Kidney capillary endothelial cell (primary cell): ENCODE measurements at regions not wholly inside any gene's neighbourhood (a gene's known extent, or its start where the extent isn't known, plus 50 kb on each side); places are given as distances from the start of the nearest gene placed in this dataset.
"Not testable (repeated sequence)": the region's sequence is repeated elsewhere in the genome, so short reads cannot be mapped to it uniquely, and the experiment has no call there.

ENCODE experiments used
- DNase-seq: peaks from one replicate; pipeline ENCODE4 v3.0.0-alpha.2; 2018; ENCODE audit warnings: low spot score

DNA sequence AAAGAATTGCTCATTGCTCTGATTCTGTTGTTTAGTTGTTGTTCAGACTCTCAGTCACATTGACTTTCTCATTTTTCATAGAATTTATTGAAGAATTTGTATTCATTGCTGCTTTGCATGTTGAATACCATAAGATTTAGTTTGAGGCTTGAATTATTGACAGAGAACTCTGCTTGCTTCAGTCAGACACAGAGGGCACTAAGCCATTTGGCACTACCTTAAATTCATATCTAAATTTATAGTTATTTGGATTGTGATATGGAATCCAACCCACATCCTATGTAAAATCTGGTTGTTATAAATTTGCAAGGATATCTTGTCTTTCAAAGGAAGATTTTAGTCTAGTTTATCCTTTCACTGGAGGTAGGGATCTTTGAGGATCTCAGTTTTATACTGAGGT lies 1748.6 kb downstream of the BRINP3 start:
- DNase-seq: no peak

GRCh38 chr1:188735567-188735966 lies 1742.1 kb downstream of the BRINP3 start:
- DNase-seq: no peak

DNA sequence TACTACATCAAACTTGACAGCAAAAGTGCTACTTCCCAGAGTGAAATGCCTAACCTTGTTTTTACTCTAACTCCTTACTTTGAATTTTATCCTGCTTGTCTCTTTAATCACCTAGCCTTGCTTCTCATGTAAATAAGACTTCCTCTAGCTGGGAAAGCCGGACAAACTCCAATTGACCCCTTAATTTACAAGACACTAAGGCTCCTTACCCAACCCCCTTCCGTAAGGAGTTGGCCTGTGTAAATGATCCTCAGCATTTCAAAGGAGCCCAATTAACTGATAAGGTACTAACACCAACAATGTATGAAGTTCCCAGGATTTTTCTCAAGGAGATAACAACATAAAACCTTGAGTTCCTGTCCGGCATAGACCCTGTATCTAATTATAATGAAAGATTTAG lies 1728.4 kb downstream of the BRINP3 start:
- DNase-seq: not testable (repeated sequence)

GRCh38 chr1:188752027-188752426 lies 1725.6 kb downstream of the BRINP3 start:
- not testable (repeated sequence) for DNase-seq

- DNase-seq: not testable (repeated sequence)
These were observed 1719.9 kb downstream of the BRINP3 start for GRCh38 chr1:188757747-188758146.

DNA sequence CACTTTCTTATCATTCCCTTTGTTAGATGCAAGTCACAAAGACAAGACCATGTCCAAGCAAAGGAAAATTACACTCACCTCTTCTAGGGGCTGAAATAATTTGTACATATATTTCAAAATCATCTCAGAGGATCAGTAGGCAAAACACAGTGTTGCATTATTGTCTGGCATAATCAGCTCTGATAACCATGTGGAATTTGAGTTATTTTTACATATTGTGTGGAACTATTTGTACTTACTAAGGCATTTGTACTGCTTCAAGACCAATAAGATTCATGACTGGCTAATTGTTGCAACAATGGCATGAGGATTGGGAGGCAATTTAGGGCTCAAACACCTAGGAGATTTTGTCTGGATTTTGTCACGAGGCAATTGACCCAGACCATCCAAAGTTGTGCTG lies 1716.4 kb downstream of the BRINP3 start:
- no peak for DNase-seq

- no peak for DNase-seq
These were observed 1715.4 kb downstream of the BRINP3 start for GRCh38 chr1:188762166-188762743.

- no peak for DNase-seq
These were observed 1714.1 kb downstream of the BRINP3 start for GRCh38 chr1:188763541-188763940.

- no peak for DNase-seq
These were observed 1708.5 kb downstream of the BRINP3 start for GRCh38 chr1:188769181-188769580.

DNA sequence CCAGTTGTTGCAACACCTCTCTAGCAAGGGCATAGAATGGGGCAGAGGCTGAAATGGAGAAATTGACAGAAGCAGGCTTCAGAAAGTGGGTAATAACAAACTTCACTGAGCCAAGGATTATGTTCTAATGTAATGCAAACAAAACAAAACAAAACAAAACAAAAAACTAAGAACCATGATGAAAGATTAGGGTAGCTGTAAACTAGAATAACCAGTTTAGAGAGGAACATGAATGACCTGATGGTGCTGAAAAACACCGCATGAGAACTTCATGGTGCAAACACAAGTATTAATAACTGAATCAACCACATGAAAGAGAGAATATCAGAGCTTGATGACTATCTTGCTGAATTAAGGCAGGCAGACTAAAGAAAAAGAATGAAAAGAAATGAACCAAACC lies 1707.7 kb downstream of the BRINP3 start:
- no peak for DNase-seq

- DNase-seq: no peak
These were observed 1699.1 kb downstream of the BRINP3 start for GRCh38 chr1:188778578-188778977.

GRCh38 chr1:188782220-188782841 lies 1695.3 kb downstream of the BRINP3 start:
- peak; percentile 17 for DNase-seq

- no peak for DNase-seq
These were observed 1682.7 kb downstream of the BRINP3 start for GRCh38 chr1:188794969-188795368.

DNA sequence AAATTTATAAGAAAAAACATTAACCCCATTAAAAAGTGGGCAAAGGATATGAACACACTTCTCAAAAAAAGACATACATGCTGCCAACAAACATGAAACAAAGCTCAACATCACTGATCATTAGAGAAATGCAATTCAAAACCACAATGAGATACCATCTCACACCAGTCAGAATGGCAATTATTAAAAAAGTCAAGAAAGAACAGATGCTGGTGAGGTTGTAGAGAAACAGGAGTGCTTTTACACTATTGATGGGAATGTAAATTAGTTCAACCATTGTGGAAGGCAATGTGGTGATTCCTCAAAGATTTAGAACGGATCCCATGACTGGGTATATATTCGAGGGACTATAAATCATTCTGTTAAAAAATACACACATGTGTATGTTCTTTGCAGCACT lies 1665.5 kb downstream of the BRINP3 start:
- DNase-seq: not testable (repeated sequence)

DNA sequence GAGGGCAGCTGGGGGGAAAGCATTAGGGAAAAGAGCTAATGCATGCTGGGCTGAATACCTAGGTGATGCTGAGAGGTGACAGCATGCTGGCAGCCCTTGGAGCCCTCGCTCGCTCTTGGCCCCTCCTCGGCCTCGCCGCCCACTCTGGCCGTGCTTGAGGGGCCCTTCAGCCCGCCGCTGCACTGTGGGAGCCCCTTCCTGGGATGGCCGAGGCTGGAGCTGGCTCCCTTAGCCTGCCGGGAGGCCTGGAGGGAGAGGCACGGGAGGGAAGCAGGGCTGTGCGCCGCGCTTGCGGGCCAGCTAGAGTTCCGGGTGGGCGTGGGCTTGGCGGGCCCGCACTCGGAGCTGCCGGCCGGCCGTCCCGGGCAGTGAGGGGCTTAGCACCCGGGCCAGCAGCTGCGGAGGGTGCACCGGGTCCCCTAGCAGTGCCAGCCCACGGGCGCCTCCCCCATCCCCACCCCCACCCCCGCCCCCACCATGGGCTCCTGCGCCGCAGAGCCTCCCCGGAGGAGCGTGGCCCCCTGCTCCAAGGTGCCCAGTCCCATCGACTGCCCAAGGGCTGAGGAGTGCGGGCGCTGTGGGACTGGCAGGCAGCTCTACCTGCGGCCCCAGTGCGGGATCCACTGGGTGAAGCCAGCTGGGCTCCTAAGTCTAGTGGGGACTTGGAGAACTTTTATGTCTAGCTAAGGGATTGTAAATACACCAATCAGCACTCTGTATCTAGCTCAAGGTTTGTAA lies 1664.7 kb downstream of the BRINP3 start:
- DNase-seq: not testable (repeated sequence)

DNA sequence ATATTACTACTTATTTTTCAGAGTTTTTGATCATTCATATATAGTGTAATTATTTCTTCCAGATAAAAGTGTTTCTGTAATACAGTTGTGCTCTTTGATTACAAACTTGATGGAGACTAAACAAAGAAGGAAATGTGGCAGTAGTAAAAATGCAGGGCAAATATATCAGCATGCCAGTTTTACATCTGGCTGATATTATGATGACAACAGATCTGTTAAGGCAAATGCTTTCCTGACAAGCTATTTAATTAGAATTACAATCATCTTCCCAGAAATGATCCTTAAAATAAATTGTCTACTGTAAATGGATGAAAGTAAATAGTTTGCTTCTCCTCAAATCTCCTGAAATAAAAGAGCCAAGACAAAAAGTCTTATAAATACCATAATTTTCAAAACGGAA lies 1659.8 kb downstream of the BRINP3 start:
- DNase-seq: no peak

DNA sequence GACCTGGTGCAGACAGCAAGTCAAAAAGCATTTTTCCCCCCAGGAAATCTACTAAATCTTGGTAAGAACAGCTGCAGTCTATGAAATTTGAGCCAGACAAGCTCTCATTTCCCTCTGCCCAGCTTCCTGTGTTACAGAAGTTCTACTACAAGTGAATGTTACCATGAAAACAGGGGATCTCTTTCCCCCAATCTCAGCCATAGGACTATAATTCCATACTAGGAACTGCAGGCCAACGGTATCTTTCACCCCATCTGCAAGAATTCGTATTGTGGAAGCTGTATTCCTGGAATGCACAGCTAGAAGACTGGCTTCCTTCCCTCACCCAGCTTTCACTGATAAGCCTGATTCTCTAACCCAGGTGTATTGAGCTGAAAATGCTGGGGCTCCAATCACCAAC lies 1655.4 kb downstream of the BRINP3 start:
- DNase-seq: no peak

- DNase-seq: no peak
These were observed 1652.2 kb downstream of the BRINP3 start for GRCh38 chr1:188825471-188825870.

DNA sequence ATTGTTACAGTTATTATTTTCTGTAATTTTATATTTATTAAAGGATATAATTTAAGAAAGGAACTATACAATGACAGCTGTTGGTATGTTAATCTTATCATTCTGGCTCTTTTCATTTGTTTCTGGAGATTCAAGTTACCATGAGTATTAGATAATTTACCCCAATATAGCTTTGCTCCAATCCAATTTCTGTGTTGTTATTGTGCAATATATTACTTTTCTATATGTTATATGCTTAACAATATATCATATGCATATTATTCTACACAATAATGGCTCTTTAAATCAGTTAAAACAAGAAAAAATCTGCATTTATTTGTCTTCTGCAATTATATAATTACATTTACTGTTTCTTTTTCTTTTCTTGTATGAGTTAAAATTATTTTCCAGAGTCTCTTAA lies 1650.9 kb downstream of the BRINP3 start:
- no peak for DNase-seq

DNA sequence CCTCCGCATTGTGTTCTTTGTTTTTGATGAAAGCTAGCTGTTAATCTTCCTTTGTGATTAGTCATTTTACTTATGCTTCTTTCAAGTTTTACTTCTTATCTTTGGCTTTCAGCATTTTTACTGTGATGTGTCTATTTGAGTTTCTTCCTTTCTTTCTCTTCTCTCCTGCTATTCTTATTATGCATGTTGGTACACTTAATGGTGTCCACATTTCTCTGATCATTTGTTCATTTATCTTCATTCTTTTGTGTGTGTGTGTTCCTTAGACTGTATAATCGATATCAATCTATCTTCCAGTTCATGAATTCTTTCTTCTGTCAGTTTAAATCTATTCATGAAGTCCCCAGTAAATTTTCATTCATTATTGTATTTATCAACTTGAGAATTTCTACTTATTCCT lies 1650.3 kb downstream of the BRINP3 start:
- no peak for DNase-seq

DNA sequence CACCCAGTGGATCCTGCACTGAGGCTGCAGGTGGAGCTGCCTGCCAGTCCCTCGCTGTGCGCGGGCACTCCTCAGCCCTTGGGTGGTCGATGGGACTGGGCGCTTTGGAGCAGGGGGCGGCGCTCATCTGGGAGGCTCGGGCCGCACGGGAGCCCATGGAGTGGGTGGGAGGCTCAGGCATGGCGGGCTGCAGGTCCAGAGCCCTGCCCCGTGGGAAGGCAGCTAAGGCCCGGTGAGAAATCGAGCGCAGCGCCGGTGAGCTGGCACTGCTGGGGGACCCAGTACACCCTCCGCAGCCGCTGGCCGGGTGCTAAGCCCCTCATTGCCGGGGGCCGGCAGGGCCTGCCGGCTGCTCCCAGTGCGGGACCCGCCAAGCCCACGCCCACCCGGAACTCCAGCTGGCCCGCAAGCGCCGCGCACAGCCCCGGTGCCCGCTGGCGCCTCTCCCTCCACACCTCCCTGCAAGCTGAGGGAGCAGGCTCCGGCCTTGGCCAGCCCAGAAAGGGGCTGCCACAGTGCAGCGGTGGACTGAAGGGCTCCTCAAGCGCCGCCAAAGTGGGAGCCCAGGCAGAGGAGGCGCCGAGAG lies 1636.5 kb downstream of the BRINP3 start:
- DNase-seq: not testable (repeated sequence)

GRCh38 chr1:188846468-188846867 lies 1631.2 kb downstream of the BRINP3 start:
- DNase-seq: no peak

DNA sequence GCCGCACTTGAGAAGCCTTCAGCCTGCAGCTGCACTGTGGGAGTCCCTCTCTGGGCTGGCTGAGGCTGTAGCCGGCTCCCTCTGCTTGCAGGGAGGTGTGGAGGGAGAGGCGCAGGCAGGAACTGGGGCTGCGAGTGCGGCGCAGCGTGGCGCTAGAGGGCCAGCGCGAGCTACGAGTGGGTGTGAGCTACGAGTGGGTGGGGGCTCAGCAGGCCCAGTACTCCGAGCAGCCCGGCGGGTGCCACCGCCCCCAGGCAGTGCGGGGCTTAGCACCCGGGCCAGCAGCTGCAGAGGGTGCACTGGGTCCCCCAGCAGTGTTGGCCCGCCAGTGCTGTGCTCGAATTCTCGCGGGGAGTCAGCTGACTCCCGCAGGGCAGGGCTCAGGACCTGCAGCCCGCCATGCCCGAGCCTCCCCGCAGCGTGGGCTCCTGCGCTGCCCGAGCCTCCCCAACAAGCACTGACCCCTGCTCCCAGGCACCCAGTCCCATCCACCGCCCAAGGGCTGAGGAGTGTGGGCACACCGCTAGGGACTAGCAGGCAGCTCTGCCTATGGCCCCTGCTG lies 1620.1 kb downstream of the BRINP3 start:
- no peak for DNase-seq
